K562 (cell line): ENCODE measurements at regions not wholly inside any gene's neighbourhood (a gene's known extent, or its start where the extent isn't known, plus 50 kb on each side); places are given as distances from the start of the nearest gene placed in this dataset.

Source experiments
- BHLHE40 ChIP-seq: IDR thresholded peaks from 2 replicates; pipeline ENCODE4 v1.6.1; 2011; ENCODE audit warnings: low read length, improper control_type of control experiment
- E4F1 ChIP-seq: fragments of 250-450 bp; sonication (Bioruptor Pico); IDR thresholded peaks from 2 replicates; pipeline ENCODE4 v1.5.0; 2021; ENCODE audit warnings: mild to moderate bottlenecking, borderline replicate concordance
- ERF ChIP-seq: fragments of 450-650 bp; formaldehyde crosslinking; IDR thresholded peaks from 2 replicates; pipeline ENCODE4 v1.4.0; 2020; ENCODE audit warnings: mild to moderate bottlenecking, mixed read lengths
- KAT8 ChIP-seq: fragments of 450-650 bp; IDR thresholded peaks from 2 replicates; pipeline ENCODE4 v1.6.1; 2016; ENCODE audit warnings: low read depth, mild to moderate bottlenecking
- LCOR ChIP-seq: sonication (generic); formaldehyde crosslinking; IDR thresholded peaks from 2 replicates; pipeline ENCODE4 v1.8.0; 2022; ENCODE audit warnings: mild to moderate bottlenecking, missing genetic modification reagents
- MYC ChIP-seq, 2 experiments: fragments of 250-450 bp in 1 of 2; sonication (Bioruptor Pico) in 1 of 2; IDR thresholded peaks; 2 replicates each; pipeline versions ENCODE4 v1.5.1 to v1.6.1; 2012 to 2021; ENCODE audit warnings: low read depth in 2 of 2, borderline replicate concordance in 1 of 2, improper control_type of control experiment in 1 of 2, low read length in 1 of 2, mild to moderate bottlenecking in 1 of 2, moderate library complexity in 1 of 2
- PATZ1 ChIP-seq: fragments of 250-450 bp; sonication (Bioruptor Pico); IDR thresholded peaks from 2 replicates; pipeline ENCODE4 v1.5.0; 2020; ENCODE audit warnings: mild to moderate bottlenecking, borderline replicate concordance
- RBM39 ChIP-seq: fragments of 200-400 bp; formaldehyde crosslinking; optimal IDR thresholded peaks from 2 replicates; pipeline ENCODE3; 2018; ENCODE audit warnings: low read depth, low read length
- SIN3A ChIP-seq, 2 experiments: fragments of 150-350 bp in 1 of 2; IDR thresholded peaks; 2 replicates each; pipeline ENCODE4 v1.6.1; 2011 to 2016; ENCODE audit warnings: borderline replicate concordance in 2 of 2, low read depth in 2 of 2, low read length in 2 of 2, mild to moderate bottlenecking in 2 of 2, moderate library complexity in 2 of 2; ENCODE audit not compliant: control insufficient read depth in 1 of 2
- SLC30A9 ChIP-seq: fragments of 250-450 bp; sonication (Bioruptor Pico); IDR thresholded peaks from 2 replicates; pipeline ENCODE4 v1.8.0; 2022; ENCODE audit warnings: mild to moderate bottlenecking, moderate library complexity
- TEAD4 ChIP-seq, 2 experiments: sonication (generic) in 1 of 2; formaldehyde crosslinking in 1 of 2; IDR thresholded peaks; 2 replicates each; pipeline versions ENCODE4 v1.6.1 to v1.8.0; 2012 to 2022; ENCODE audit warnings: borderline replicate concordance in 1 of 2, inconsistent platforms in 1 of 2, low read length in 1 of 2, mild to moderate bottlenecking in 1 of 2, missing genetic modification reagents in 1 of 2
- ZBTB40 ChIP-seq, 2 experiments: fragments of 450-650 bp in 1 of 2; sonication (generic) in 1 of 2; formaldehyde crosslinking in 1 of 2; IDR thresholded peaks; 2 replicates each; pipeline versions ENCODE4 v1.7.1 to v1.9.0; 2016 to 2022; ENCODE audit warnings: inconsistent platforms in 1 of 2, mild to moderate bottlenecking in 1 of 2, missing genetic modification reagents in 1 of 2
- ZC3H11A ChIP-seq: IDR thresholded peaks from 2 replicates; pipeline ENCODE4 v1.6.1; 2012; ENCODE audit warnings: low read depth, low read length, improper control_type of control experiment

GRCh38 chr6:26312096-26312463 is 52.9 kb upstream of the BTN3A2 start (continued):
- 0 out of 2 replicates have a peak, but pooled peaks have one; percentile 7 for TF ChIP-seq ZBTB40 (IDR thresholded peaks at IDR 0.05)
- no peak for TF ChIP-seq ZBTB40 (CRISPR knock-in tag; IDR thresholded peaks at IDR 0.05)
- TF ChIP-seq BHLHE40, result no peak
- TF ChIP-seq TEAD4 (IDR thresholded peaks at IDR 0.05; ENCODE audit: low read length), result no peak
- TF ChIP-seq TEAD4 (CRISPR knock-in tag; IDR thresholded peaks at IDR 0.05; ENCODE audit: borderline replicate concordance), result no peak
- TF ChIP-seq ZC3H11A, result no peak
- 0 out of 2 replicates have a peak, but pooled peaks have one; percentile 7 for TF ChIP-seq LCOR (CRISPR knock-in tag)
- TF ChIP-seq PATZ1 (CRISPR knock-in tag), result no peak
- TF ChIP-seq MYC (IDR thresholded peaks at IDR 0.05; ENCODE audit: low read depth, low read length), result peak; percentile 3; the same call in 1 of the 2 replicates
- TF ChIP-seq MYC (CRISPR knock-in tag; IDR thresholded peaks at IDR 0.05; ENCODE audit: borderline replicate concordance, low read depth), result no peak
- TF ChIP-seq ERF (CRISPR knock-in tag), result no peak
- TF ChIP-seq SLC30A9 (CRISPR knock-in tag), result no peak; the same call in 1 of the 2 replicates
- TF ChIP-seq E4F1 (CRISPR knock-in tag), result no peak
- TF ChIP-seq SIN3A (IDR thresholded peaks at IDR 0.05; ENCODE audit: borderline replicate concordance in 2 of 2, control insufficient read depth in 1 of 2, low read depth in 2 of 2, low read length in 2 of 2), result 0 out of 4 replicates have a peak, but pooled peaks of 1 of the 2 experiments have one; percentile 27
- TF ChIP-seq KAT8, result 0 out of 2 replicates have a peak, but pooled peaks have one; percentile 17
- peak; percentile 21 for TF ChIP-seq RBM39
